Activated CD8-positive, alpha-beta T cell treated with anti-CD3 and anti-CD28 coated beads, Interleukin-2, amount 10 ng/mL, durations not matched to agents 7 days and 5 days (primary cell): ENCODE measurements at regions not wholly inside any gene's neighbourhood (a gene's known extent, or its start where the extent isn't known, plus 50 kb on each side); places are given as distances from the start of the nearest gene placed in this dataset.

Experiments
- ATAC-seq: fragments of 150-1000 bp; cut with Tn5 transposase; one replicate; pipeline ENCODE4 v1.10.0; 2021; ENCODE audit warnings: moderate library complexity
- CTCF ChIA-PET: fragments of 350-600 bp; sonication (Branson Sonifier 250); formaldehyde crosslinking; loops from one replicate; lab custom pipeline; 2021; ENCODE audit warnings: antibody characterized with exemption; lab: Charles Lee
- POLR2A ChIA-PET: fragments of 350-600 bp; sonication (Branson Sonifier 250); formaldehyde crosslinking; loops from one replicate; lab custom pipeline; 2021; ENCODE audit warnings: antibody characterized with exemption; lab: Charles Lee
- DNase-seq: peaks from one replicate; pipeline ENCODE4 v3.0.0-alpha.2; 2020
- H3K27ac Mint-ChIP-seq: one replicate; pipeline ENCODE4 v1.8.0; 2021; ENCODE audit warnings: mild to moderate bottlenecking, mixed read lengths
- H3K27me3 Mint-ChIP-seq: one replicate; pipeline ENCODE4 v1.8.0; 2021; ENCODE audit warnings: low read depth, mixed read lengths
- H3K36me3 Mint-ChIP-seq: one replicate; pipeline ENCODE4 v1.8.0; 2021; ENCODE audit warnings: low read depth, mixed read lengths
- H3K4me1 Mint-ChIP-seq: one replicate; pipeline ENCODE4 v1.8.0; 2021; ENCODE audit warnings: low read depth, mixed read lengths
- H3K4me3 Mint-ChIP-seq: one replicate; pipeline ENCODE4 v1.8.0; 2021; ENCODE audit warnings: mild to moderate bottlenecking, mixed read lengths
- H3K9me3 Mint-ChIP-seq: one replicate; pipeline ENCODE4 v1.8.0; 2022; ENCODE audit warnings: mixed read lengths; ENCODE audit not compliant: insufficient read depth

DNA sequence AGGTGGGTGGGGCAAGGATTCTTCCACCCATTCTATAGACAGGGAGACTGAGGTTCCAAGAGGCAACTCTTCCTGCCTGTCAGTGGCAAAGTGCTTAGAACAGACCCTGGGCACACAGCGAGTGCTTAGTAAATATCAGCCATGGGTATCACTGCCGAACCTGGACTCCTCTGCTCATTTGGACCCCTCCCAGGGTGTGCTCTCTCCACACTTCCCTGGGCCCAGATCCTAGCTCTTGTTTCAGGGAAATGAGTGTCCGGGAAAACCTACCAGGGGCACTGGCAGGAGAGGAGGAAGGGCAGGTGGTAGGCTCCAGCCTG is 136.3 kb downstream of the CYP26B1 start:
- no peak for ATAC-seq
- H3K27ac Mint-ChIP-seq = no peak overlapping the region
- no peaks in the 10 kb centered on the region for H3K9me3 Mint-ChIP-seq
- H3K4me3 Mint-ChIP-seq = no peak overlapping the region
- POLR2A ChIA-PET = no interaction called here
- H3K27me3 Mint-ChIP-seq = no peaks in the 10 kb centered on the region
- CTCF ChIA-PET = no interaction called here
- no peaks in the 10 kb centered on the region for H3K36me3 Mint-ChIP-seq
- H3K4me1 Mint-ChIP-seq = no peaks in the 10 kb centered on the region
- DNase-seq = no peak

DNA sequence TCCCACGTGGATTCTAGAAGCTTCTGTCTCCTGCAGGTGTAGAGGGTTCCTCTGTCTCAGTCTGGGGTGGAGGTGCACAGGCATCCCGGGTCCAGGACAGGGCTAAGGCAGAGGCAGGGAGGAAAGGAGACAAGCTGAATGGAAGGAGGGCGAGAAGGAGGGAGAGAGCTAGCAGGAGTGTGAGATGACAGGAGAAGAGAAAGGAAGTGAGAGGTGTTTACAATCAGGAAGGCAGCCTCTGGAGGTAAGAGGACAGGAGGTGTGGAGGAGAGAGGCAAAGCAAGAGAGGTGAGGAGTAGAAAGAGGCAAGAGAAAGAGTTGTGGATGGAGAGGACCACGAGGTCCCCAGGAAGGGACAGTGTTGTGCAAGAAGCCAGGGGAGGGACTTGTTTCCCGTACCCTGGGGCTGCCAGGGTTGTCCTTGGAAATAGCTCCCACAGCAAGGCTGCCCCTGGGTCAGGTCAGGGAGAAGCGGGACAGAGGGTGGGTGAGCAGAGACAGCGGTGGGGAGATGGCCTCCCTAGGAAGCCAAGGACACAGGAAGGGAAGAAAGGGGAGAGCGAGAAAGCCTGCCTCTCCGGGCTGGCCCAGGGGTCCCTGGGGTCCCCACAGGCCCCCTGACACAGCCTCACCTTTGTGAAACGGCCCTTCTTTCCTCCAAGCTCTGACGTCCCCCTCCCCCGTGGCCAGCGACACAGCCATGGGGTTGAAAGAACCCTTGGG is 136.9 kb downstream of the CYP26B1 start:
- Mint-ChIP-seq H3K4me1 (no peaks in the 10 kb centered on the region), H3K27ac (no peak overlapping the region), H3K27me3 (no peaks in the 10 kb centered on the region), H3K4me3 (no peak overlapping the region), H3K9me3 (no peaks in the 10 kb centered on the region), H3K36me3 (no peaks in the 10 kb centered on the region)
- no peak for ATAC-seq
- ChIA-PET POLR2A (interaction anchor here (0.6 kb wide), 1 partner anchor 206 kb away, joined by 3 read pairs; no protein-coding TSS in a partner anchor), CTCF (no interaction called here)
- no peak for DNase-seq

DNA sequence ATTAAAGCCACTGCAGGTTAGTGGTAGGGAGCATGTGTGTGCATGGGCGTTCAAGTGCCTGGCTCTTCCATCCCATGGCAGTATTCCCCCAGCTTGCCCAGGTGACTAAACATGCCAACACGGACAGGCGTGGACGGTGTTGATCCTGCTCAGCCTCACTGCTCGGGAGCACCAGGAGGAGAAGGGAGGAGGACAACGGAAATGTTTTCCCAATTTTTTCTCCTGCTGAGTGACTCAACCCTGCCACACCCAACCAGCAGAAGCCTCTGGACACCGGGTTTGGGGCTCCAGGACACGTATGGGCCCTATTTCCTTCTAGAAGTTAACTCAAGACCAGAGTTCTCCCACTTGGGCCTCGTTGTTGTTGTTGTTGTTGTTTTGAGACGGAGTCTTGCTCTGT is 139.1 kb downstream of the CYP26B1 start:
- H3K4me1 Mint-ChIP-seq = no peaks in the 10 kb centered on the region
- POLR2A ChIA-PET = no interaction called here

GRCh38 chr2:72007402-72007801 is 140.3 kb downstream of the CYP26B1 start:
- no peak for DNase-seq
- CTCF ChIA-PET = no interaction called here

More for the DNA sequence above, 139.1 kb downstream of the CYP26B1 start:
- H3K9me3 Mint-ChIP-seq = no peaks in the 10 kb centered on the region
- CTCF ChIA-PET = no interaction called here
- no peak overlapping the region for H3K27ac Mint-ChIP-seq
- H3K36me3 Mint-ChIP-seq = no peaks in the 10 kb centered on the region
- H3K4me3 Mint-ChIP-seq = no peak overlapping the region
- H3K27me3 Mint-ChIP-seq = no peaks in the 10 kb centered on the region
- no peak for DNase-seq
- no peak for ATAC-seq

DNA sequence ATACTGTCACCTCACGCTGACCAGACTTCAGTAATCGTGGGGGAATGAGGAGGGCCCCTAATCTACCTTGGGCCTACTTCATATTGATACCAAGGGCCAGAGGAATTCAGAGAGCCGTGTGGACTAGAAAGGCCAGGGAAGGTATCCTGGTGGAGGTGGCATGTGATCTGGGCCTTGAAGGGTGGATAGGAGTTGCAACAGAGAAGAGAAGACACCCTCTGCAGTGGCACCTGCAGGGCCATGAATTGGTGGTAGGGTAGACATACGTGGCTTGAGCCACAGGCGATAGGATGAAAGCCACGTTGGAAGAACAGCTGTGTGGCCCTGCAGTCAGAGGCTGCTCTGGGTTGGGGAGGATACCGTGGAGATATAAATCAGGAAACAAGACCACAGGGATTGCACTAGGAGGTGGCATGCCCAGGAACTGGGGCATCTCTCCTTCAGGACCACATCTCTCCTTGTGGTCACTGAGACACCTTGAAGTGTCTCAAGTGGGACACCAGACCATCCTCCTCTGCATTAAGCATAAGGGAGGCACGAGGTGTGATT is 141.4 kb downstream of the CYP26B1 start:
- Mint-ChIP-seq H3K9me3 (no peaks in the 10 kb centered on the region), H3K4me3 (no peak overlapping the region), H3K36me3 (no peaks in the 10 kb centered on the region), H3K27me3 (no peaks in the 10 kb centered on the region), H3K27ac (no peak overlapping the region), H3K4me1 (no peaks in the 10 kb centered on the region)
- CTCF ChIA-PET = no interaction called here
- ATAC-seq = no peak
- POLR2A ChIA-PET = no interaction called here
- DNase-seq = no peak

More at GRCh38 chr2:72007402-72007801, 140.3 kb downstream of the CYP26B1 start:
- Mint-ChIP-seq H3K4me1 (no peaks in the 10 kb centered on the region), H3K9me3 (no peaks in the 10 kb centered on the region), H3K36me3 (no peaks in the 10 kb centered on the region), H3K4me3 (no peak overlapping the region), H3K27me3 (no peaks in the 10 kb centered on the region), H3K27ac (no peak overlapping the region)
- POLR2A ChIA-PET = no interaction called here
- ATAC-seq = no peak

DNA sequence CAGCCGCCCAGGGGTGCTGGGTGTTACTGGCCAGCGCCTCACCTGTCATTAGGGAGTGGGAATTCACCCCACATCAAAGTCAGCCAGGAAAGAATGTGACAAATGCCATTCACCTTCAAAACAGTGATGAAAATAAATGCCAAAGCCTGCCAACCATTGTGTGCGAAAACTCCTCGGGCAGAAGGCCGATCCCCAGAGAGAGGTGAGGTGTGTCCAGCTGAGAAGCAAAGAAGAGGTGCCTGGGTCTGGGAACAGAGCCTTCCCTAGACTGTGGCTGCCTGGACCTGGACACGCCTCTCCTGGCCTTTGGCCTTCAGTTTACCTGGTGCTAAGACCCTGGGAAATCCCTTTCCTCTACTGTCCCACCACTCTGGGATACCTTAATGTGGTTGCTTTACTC is 142.7 kb downstream of the CYP26B1 start:
- H3K36me3 Mint-ChIP-seq = no peaks in the 10 kb centered on the region
- no peaks in the 10 kb centered on the region for H3K4me1 Mint-ChIP-seq
- ATAC-seq = no peak
- no peak overlapping the region for H3K4me3 Mint-ChIP-seq
- no peaks in the 10 kb centered on the region for H3K27me3 Mint-ChIP-seq
- no peak for DNase-seq
- CTCF ChIA-PET = no interaction called here
- no peaks in the 10 kb centered on the region for H3K9me3 Mint-ChIP-seq
- POLR2A ChIA-PET = no interaction called here
- H3K27ac Mint-ChIP-seq = no peak overlapping the region

- CTCF ChIA-PET = no interaction called here
- no peaks in the 10 kb centered on the region for H3K36me3 Mint-ChIP-seq
- H3K27ac Mint-ChIP-seq = no peak overlapping the region
- no peaks in the 10 kb centered on the region for H3K27me3 Mint-ChIP-seq
- H3K9me3 Mint-ChIP-seq = no peaks in the 10 kb centered on the region
- ATAC-seq (no peak), DNase-seq (no peak)
- H3K4me3 Mint-ChIP-seq = no peak overlapping the region
- POLR2A ChIA-PET = no interaction called here
- no peaks in the 10 kb centered on the region for H3K4me1 Mint-ChIP-seq
These were observed 143.3 kb downstream of the CYP26B1 start for GRCh38 chr2:72004201-72004915.

- no peak for ATAC-seq
- Mint-ChIP-seq H3K36me3 (no peaks in the 10 kb centered on the region), H3K27ac (no peak overlapping the region), H3K4me3 (no peak overlapping the region), H3K9me3 (no peaks in the 10 kb centered on the region), H3K4me1 (no peaks in the 10 kb centered on the region), H3K27me3 (no peaks in the 10 kb centered on the region)
- ChIA-PET CTCF (no interaction called here), POLR2A (no interaction called here)
- no peak for DNase-seq
These were observed 143.9 kb downstream of the CYP26B1 start for GRCh38 chr2:72003796-72004195.

GRCh38 chr2:72003124-72003523 is 144.5 kb downstream of the CYP26B1 start:
- H3K27me3 Mint-ChIP-seq = no peaks in the 10 kb centered on the region
- no peak for DNase-seq
- no peaks in the 10 kb centered on the region for H3K4me1 Mint-ChIP-seq
- no peak overlapping the region for H3K4me3 Mint-ChIP-seq
- POLR2A ChIA-PET = no interaction called here
- CTCF ChIA-PET = no interaction called here
- no peaks in the 10 kb centered on the region for H3K36me3 Mint-ChIP-seq
- no peak overlapping the region for H3K27ac Mint-ChIP-seq
- no peaks in the 10 kb centered on the region for H3K9me3 Mint-ChIP-seq
- no peak for ATAC-seq

DNA sequence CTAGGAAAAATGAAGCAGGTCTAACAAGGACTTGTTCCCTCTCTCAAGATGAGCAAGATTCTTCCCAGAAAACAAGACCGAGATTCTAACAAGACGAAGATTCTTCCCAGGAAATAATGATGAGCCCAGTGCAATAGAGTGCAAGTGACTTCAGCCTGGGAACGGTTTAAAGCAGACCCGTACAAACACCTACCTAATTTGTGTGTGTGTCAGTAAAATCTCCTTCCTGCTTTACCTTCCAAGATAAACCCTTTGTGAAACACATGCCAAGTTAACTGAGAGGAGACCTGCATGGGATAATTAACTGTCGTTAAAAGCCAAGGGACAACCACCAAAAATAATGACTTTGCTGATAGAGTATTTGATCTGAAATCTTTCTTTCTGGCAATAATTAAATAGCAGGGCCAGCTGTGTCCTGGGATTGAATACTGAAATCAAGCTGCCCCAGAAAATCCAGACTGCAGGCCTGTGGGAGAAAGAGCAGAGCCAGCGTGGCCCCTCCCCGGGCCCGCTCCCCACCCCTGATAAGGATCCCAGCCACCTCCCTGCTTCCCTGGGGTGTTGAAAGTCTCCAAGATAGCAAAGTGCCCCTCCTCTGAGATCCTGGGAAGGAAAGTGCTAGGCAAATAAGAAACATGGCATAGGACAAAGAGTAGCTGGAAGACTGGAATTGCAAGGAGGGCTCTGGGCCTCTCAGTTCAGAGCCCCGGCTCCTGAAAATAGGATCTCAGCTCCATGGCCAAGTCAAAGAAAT is 145.5 kb downstream of the CYP26B1 start:
- H3K27me3 Mint-ChIP-seq = no peaks in the 10 kb centered on the region
- ATAC-seq = no peak
- H3K9me3 Mint-ChIP-seq = no peaks in the 10 kb centered on the region
- DNase-seq = no peak
- H3K4me3 Mint-ChIP-seq = no peak overlapping the region
- no peak overlapping the region for H3K27ac Mint-ChIP-seq
- ChIA-PET CTCF (no interaction called here), POLR2A (no interaction called here)
- no peaks in the 10 kb centered on the region for H3K36me3 Mint-ChIP-seq
- no peaks in the 10 kb centered on the region for H3K4me1 Mint-ChIP-seq

- CTCF ChIA-PET = no interaction called here
These were observed 147.6 kb downstream of the CYP26B1 start for GRCh38 chr2:72000110-72000509.

GRCh38 chr2:71999580-71999979 is 148.1 kb downstream of the CYP26B1 start:
- Mint-ChIP-seq H3K4me3 (no peak overlapping the region), H3K27ac (no peak overlapping the region), H3K9me3 (no peaks in the 10 kb centered on the region), H3K36me3 (no peaks in the 10 kb centered on the region), H3K27me3 (no peaks in the 10 kb centered on the region), H3K4me1 (no peaks in the 10 kb centered on the region)
- ATAC-seq = no peak
- ChIA-PET CTCF (no interaction called here), POLR2A (no interaction called here)
- DNase-seq = no peak

More at GRCh38 chr2:72000110-72000509, 147.6 kb downstream of the CYP26B1 start:
- H3K27me3 Mint-ChIP-seq = no peaks in the 10 kb centered on the region
- no peaks in the 10 kb centered on the region for H3K36me3 Mint-ChIP-seq
- no peak overlapping the region for H3K27ac Mint-ChIP-seq
- no peaks in the 10 kb centered on the region for H3K4me1 Mint-ChIP-seq
- no peak overlapping the region for H3K4me3 Mint-ChIP-seq
- DNase-seq (no peak), ATAC-seq (no peak)
- no peaks in the 10 kb centered on the region for H3K9me3 Mint-ChIP-seq
- POLR2A ChIA-PET = no interaction called here
